ENCODE measurements at regions not wholly inside any gene's neighbourhood (a gene's known extent, or its start where the extent isn't known, plus 50 kb on each side); places are given as distances from the start of the nearest gene placed in this dataset.
A peak's percentile ranks its signal among the peaks of the same experiment; 100 is the strongest.

- peak; percentile 4 for DNase-seq (ENCODE audit: low spot score)
- BruUV-seq (replicated peaks): no TSS peak
- no peaks in the 10 kb centered on the region for H3K9me3 ChIP-seq (ENCODE audit: low read depth, low read length, poor library complexity, severe bottlenecking)
- H3K36me3 ChIP-seq (ENCODE audit: insufficient read depth, low read length, poor library complexity, severe bottlenecking): no peaks in the 10 kb centered on the region
- no peaks in the 10 kb centered on the region for H3K4me1 ChIP-seq (ENCODE audit: insufficient read depth, low read length, poor library complexity, severe bottlenecking)
- H3K4me3 ChIP-seq (ENCODE audit: low read depth, low read length, poor library complexity, severe bottlenecking): no peak overlapping the region
- POLR2A ChIA-PET (ENCODE audit: low non-redundant PET): no interaction called here
- CTCF ChIA-PET: no interaction called here
- H3K27ac ChIP-seq (ENCODE audit: low read depth, low read length, poor library complexity, severe bottlenecking): no peak overlapping the region
- intact Hi-C loops (cut with micrococcal nuclease; ENCODE audit: unreplicated experiment): no loop called here
- peaks cover 27% of the 10 kb centered on the region for H3K27me3 ChIP-seq (replicated peaks; ENCODE audit: insufficient read depth, low read depth, low read length, poor library complexity)
- TF ChIP-seq CTCF (conservative IDR thresholded peaks at IDR 0.05; ENCODE audit: low read depth, low read length) (no peak), EZH2 (IDR thresholded peaks at IDR 0.05; ENCODE audit: borderline replicate concordance, low read depth, low read length, poor library complexity, severe bottlenecking) (no peak)
Measured at GRCh38 chr13:26923824-26924605, 163.4 kb upstream of the GPR12 start.

GRCh38 chr13:26921918-26922317 is 161.3 kb upstream of the GPR12 start:
- H3K27ac ChIP-seq (ENCODE audit: low read depth, low read length, poor library complexity, severe bottlenecking): no peak overlapping the region
- TF ChIP-seq CTCF (conservative IDR thresholded peaks at IDR 0.05; ENCODE audit: low read depth, low read length): no peak
- no peak for TF ChIP-seq EZH2 (IDR thresholded peaks at IDR 0.05; ENCODE audit: borderline replicate concordance, low read depth, low read length, poor library complexity, severe bottlenecking)
- POLR2A ChIA-PET (ENCODE audit: low non-redundant PET): no interaction called here
- H3K27me3 ChIP-seq (replicated peaks; ENCODE audit: insufficient read depth, low read depth, low read length, poor library complexity): peaks cover 6% of the 10 kb centered on the region
- H3K4me1 ChIP-seq (ENCODE audit: insufficient read depth, low read length, poor library complexity, severe bottlenecking): no peaks in the 10 kb centered on the region
- H3K36me3 ChIP-seq (ENCODE audit: insufficient read depth, low read length, poor library complexity, severe bottlenecking): no peaks in the 10 kb centered on the region
- no peak overlapping the region for H3K4me3 ChIP-seq (ENCODE audit: low read depth, low read length, poor library complexity, severe bottlenecking)
- intact Hi-C loops (cut with micrococcal nuclease; ENCODE audit: unreplicated experiment): no loop called here
- no peaks in the 10 kb centered on the region for H3K9me3 ChIP-seq (ENCODE audit: low read depth, low read length, poor library complexity, severe bottlenecking)
- CTCF ChIA-PET: no interaction called here
- DNase-seq (ENCODE audit: low spot score): no peak
- no TSS peak for BruUV-seq (replicated peaks)

DNA sequence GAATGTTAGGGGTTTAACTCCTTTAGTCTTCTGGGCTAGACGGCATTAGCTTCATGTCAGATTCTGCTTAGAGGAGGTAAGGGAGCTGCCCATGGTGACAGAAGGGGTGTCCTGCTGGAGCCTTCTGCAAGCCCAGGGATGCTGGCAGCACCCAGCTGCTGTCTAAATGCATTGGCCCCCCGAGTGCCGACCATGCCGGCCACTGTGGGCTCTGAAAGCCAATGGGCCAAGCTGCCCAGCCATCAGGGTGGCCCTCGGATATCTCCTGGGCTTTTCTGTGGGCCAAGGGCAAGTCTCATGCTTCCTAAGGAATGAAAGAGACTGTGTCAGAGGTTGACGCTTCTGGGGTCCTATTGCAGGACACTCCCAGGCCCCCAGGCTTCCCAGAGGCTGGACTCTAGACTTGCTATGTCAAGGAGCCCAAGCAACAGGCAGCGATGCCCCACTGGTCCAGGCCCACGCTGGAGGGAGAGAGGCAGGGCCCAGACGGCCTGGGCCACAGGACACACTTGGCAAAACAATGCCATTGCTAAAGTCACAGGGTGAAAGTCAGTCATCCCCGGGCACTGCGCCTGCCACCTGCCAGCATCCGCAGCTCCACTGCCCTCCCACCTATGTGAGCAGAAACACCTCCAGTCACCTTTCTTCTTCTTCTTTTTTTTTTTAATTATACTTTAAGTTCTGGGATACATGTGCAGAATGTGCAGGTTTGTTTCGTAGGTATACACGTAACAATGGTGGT is 160.2 kb upstream of the GPR12 start:
- no peaks in the 10 kb centered on the region for H3K9me3 ChIP-seq (ENCODE audit: low read depth, low read length, poor library complexity, severe bottlenecking)
- no peaks in the 10 kb centered on the region for H3K36me3 ChIP-seq (ENCODE audit: insufficient read depth, low read length, poor library complexity, severe bottlenecking)
- DNase-seq (ENCODE audit: low spot score): no peak
- ChIA-PET POLR2A (ENCODE audit: low non-redundant PET) (no interaction called here), CTCF (no interaction called here)
- BruUV-seq (replicated peaks): no TSS peak
- H3K27ac ChIP-seq (ENCODE audit: low read depth, low read length, poor library complexity, severe bottlenecking): no peak overlapping the region
- intact Hi-C loops (cut with micrococcal nuclease; ENCODE audit: unreplicated experiment): no loop called here
- no peaks in the 10 kb centered on the region for H3K4me1 ChIP-seq (ENCODE audit: insufficient read depth, low read length, poor library complexity, severe bottlenecking)
- TF ChIP-seq EZH2 (IDR thresholded peaks at IDR 0.05; ENCODE audit: borderline replicate concordance, low read depth, low read length, poor library complexity, severe bottlenecking) (no peak), CTCF (conservative IDR thresholded peaks at IDR 0.05; ENCODE audit: low read depth, low read length) (no peak)
- H3K27me3 ChIP-seq (replicated peaks; ENCODE audit: insufficient read depth, low read depth, low read length, poor library complexity): peaks cover 4% of the 10 kb centered on the region
- no peak overlapping the region for H3K4me3 ChIP-seq (ENCODE audit: low read depth, low read length, poor library complexity, severe bottlenecking)
